GM12801 (cell line): ENCODE measurements at regions not wholly inside any gene's neighbourhood (a gene's known extent, or its start where the extent isn't known, plus 50 kb on each side); places are given as distances from the start of the nearest gene placed in this dataset.

Source experiments
- TF ChIP-seq, protein P1 (sequence below): IDR thresholded peaks from one replicate; pipeline ENCODE4 v1.5.1; 2011; ENCODE audit warnings: control low read depth; ENCODE audit not compliant: insufficient read length; ENCODE audit errors: extremely low read depth

DNA sequence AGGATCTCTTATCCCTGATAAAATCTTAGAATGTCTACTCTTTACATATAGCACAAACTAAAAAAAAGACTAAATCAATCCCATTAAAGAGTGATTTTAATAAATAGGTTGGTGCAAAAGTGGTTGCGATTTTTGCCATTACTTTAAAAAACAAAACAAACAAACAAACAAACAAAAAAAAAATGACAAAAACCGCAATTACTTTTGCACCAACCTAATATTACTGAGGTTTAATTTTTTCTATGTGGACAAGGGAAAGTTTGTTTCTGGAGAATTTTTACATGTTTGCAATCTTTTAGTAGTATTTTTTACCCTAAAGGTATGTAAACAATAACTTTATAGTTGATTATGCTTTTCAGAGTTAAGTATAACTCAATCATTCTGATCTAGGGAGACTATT is 119.7 kb upstream of the ADAMTS5 start:
- TF ChIP-seq, protein P1, sequence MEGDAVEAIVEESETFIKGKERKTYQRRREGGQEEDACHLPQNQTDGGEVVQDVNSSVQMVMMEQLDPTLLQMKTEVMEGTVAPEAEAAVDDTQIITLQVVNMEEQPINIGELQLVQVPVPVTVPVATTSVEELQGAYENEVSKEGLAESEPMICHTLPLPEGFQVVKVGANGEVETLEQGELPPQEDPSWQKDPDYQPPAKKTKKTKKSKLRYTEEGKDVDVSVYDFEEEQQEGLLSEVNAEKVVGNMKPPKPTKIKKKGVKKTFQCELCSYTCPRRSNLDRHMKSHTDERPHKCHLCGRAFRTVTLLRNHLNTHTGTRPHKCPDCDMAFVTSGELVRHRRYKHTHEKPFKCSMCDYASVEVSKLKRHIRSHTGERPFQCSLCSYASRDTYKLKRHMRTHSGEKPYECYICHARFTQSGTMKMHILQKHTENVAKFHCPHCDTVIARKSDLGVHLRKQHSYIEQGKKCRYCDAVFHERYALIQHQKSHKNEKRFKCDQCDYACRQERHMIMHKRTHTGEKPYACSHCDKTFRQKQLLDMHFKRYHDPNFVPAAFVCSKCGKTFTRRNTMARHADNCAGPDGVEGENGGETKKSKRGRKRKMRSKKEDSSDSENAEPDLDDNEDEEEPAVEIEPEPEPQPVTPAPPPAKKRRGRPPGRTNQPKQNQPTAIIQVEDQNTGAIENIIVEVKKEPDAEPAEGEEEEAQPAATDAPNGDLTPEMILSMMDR: no peak

DNA sequence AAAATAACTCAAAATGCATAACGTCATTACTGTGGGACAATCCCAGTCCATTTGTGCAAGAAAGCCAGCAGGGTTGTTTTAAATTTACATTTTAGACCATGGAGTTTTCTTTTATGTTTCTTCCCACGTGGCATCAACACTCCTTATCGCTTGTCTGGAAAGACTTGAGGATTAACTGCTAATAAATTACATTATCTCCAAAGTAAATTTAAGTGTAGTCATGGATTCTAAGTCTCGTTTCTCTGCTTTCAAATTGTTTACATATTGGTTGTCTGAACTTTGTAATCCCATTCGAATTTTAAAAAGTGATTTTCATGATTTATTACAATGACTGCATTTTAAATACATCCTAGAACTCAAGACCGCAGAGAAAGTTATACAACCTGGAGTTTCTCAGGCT is 119.3 kb upstream of the ADAMTS5 start:
- TF ChIP-seq, protein P1: no peak

DNA sequence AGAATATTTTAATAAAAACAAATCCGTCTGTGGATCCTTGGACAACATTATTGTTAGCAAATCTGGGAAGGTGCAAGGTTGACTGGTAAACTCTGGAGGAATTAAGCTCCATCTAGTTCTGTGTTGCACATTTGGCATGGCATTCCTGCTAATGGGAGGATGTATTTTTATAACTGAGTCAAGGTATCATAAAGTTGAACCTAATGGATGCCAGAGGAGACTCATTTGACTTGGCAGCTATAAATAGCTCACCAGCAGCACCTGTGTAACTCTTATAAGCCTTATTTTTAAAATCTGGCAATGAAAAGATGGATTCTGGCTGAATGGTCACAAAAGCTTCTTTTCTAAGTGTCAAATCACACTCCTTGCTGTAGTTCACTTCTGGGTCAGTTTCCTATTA is 118.5 kb upstream of the ADAMTS5 start:
- TF ChIP-seq, protein P1: no peak

DNA sequence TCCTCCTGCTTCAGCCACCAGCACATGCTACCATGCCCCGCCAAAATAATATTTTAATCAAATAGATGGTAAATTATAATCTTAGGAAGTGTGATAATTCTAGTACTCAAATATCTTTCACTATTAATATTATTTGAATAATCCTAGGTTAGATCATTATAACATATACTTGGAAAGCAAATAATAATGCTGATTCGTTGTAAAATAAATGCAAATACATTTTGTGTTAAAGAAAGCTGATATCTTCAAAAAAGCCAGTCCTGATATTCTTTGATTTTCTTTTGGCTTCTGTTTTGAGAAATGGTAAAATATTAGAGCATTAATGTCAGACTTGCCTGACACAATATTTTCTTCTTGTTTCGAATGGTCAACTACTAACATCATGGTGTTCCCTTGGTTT is 116.3 kb upstream of the ADAMTS5 start:
- TF ChIP-seq, protein P1: no peak

DNA sequence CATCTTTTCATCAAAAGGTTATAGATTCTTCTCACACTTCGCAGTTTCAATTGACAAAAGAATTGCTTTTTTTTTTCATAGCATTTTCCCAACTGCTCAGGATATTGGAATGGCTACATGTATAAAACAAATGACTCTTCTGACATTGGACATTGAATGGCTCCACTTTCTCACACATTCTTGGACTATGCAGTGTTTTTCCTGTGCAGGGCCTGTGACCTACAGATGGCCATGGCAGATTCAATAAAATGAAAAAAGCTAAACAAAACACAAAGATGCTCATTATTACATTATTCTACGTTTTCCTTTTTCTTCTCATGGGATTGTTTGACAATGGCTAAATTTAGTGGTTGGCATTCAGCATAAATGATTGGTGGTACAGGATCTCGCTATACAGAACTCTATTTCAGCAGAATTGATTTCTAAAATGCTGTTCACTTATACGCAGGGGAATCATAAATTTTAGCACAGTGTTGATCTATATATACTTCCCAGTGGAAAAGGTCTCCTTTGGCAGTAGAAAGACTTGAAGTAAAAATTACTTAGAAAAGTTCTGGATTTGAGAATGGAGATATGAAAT is 115.6 kb upstream of the ADAMTS5 start:
- TF ChIP-seq, protein P1: no peak

DNA sequence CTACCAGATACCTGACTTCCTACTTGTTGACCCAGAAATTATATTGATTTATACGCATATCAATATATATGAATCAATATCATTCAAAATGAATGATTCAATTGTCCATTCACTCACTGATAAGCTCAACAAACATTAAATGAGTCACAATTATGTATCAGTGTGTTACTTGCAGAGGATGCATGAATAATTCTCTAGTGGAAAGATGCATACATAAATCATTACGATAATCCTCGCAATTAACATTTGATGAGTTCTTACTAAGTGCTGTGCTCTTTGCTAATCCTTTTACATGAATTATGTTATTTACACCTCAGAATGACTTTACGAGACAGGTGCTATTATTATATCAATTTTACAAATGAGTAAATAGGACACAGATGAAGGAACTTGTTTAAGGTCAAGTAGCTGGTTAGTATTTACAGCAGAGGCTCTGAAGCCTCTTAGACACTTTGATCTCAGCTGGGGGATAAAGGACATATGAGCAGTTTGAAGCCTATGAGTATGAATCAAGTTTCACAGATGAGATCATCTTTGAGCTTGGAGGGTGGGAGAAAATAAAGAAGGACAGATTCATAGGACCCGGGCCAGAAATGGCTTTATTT is 112.8 kb upstream of the ADAMTS5 start:
- TF ChIP-seq, protein P1: no peak

DNA sequence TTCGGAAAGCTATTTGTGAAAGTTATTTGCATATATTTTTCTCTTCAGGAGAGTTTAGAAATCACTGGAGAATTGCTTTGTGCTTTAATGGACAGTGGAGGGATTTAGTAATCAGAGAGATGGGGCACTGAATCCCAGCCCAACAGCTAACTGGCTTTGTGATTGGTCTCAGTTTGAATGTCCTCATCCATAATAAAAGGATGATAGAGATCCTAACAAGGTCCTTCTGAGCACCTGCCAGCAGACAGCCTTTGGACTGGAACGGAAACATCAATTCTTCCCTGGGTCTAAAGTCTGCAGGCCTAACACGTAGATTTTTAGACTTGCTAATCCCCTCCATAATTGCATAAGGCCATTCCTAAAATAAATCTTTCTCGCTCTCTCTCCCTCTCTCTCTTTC is 112.0 kb upstream of the ADAMTS5 start:
- TF ChIP-seq, protein P1: no peak
